ES-I3 (cell line): ENCODE measurements at regions not wholly inside any gene's neighbourhood (a gene's known extent, or its start where the extent isn't known, plus 50 kb on each side); places are given as distances from the start of the nearest gene placed in this dataset.
"Not testable (repeated sequence)": the region's sequence is repeated elsewhere in the genome, so short reads cannot be mapped to it uniquely, and the experiment has no call there.

ENCODE experiments used
- H3K36me3 ChIP-seq: 2 replicates; pipeline ENCODE4 v1.6.1; 2013; ENCODE audit warnings: mild to moderate bottlenecking, low read length, control low read depth, moderate library complexity; ENCODE audit not compliant: insufficient read depth
- H3K4me1 ChIP-seq: 2 replicates; pipeline ENCODE4 v1.6.1; 2013; ENCODE audit warnings: mild to moderate bottlenecking, control low read depth, low read length; ENCODE audit not compliant: insufficient read depth
- H3K9ac ChIP-seq: 2 replicates; pipeline ENCODE4 v1.6.1; 2013; ENCODE audit warnings: low read depth, mild to moderate bottlenecking, low read length, moderate library complexity
- H3K9me3 ChIP-seq: 2 replicates; pipeline ENCODE4 v1.6.1; 2013; ENCODE audit warnings: mild to moderate bottlenecking, low read length, moderate library complexity; ENCODE audit not compliant: control insufficient read depth, insufficient read depth

GRCh38 chr13:37164635-37165034 is 59.2 kb upstream of the CSNK1A1L start:
- Histone ChIP-seq H3K9ac (no peak overlapping the region), H3K36me3 (no peaks in the 10 kb centered on the region), H3K4me1 (no peaks in the 10 kb centered on the region), H3K9me3 (no peaks in the 10 kb centered on the region; the same call in 1 of the 2 replicates)

- Histone ChIP-seq H3K36me3 (no peaks in the 10 kb centered on the region), H3K4me1 (no peaks in the 10 kb centered on the region), H3K9ac (no peak overlapping the region), H3K9me3 (peaks cover 5% of the 10 kb centered on the region)
Measured at GRCh38 chr13:37163641-37164265, 58.3 kb upstream of the CSNK1A1L start.

DNA sequence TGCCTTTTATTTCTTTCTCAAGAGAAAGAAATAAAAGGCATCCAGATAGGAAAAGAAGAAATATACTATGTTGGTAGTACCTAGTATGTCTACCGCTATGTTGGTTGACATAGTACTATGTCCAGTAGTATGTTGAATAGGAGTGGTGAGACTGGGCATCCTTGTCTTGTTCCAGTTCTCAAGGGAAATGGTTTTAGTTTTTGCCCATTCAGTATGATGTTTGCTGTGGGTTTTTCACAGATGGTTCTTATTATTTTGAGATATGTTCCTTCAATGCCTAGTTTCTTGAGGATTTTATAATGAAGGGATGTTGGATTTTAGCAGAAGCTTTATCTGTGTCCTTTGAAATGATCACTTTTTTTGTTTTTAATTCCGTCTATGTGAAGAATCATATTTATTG is 53.0 kb upstream of the CSNK1A1L start:
- Histone ChIP-seq H3K36me3 (no peaks in the 10 kb centered on the region), H3K9ac (no peak overlapping the region), H3K4me1 (no peaks in the 10 kb centered on the region), H3K9me3 (peaks cover 6% of the 10 kb centered on the region)

DNA sequence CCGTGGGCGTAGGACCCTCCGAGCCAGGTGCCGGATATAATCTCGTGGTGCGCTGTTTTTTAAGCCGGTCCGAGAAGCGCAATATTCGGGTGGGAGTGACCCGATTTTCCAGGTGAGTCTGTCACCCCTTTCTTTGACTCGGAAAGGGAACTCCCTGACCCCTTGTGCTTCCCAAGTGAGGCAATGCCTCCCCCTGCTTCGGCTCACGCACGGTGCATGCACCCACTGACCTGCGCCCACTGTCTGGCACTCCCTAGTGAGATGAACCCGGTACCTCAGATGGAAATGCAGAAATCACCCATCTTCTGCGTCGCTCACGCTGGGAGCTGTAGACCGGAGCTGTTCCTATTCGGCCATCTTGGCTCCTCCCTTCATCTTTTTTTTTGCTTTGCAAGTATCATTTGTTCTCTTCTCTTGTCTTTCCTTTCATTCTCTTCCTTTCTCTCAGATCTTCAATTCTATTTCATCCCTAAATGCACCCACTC is 50.2 kb upstream of the CSNK1A1L start:
- H3K9me3 ChIP-seq, H3K4me1 ChIP-seq, H3K36me3 ChIP-seq: not testable (repeated sequence)
- H3K9ac ChIP-seq, result peak overlapping the region; percentile 2
